ENCODE measurements at regions not wholly inside any gene's neighbourhood (a gene's known extent, or its start where the extent isn't known, plus 50 kb on each side); places are given as distances from the start of the nearest gene placed in this dataset.

GRCh38 chr18:23342506-23342905 lies 110.6 kb upstream of the RIOK3 start:
- DNase-seq (ENCODE audit: low spot score): no peak

GRCh38 chr18:23350188-23350587 lies 102.9 kb upstream of the RIOK3 start:
- no peak for DNase-seq (ENCODE audit: low spot score)

GRCh38 chr18:23351521-23351920 lies 101.6 kb upstream of the RIOK3 start:
- DNase-seq (ENCODE audit: low spot score): no peak

- DNase-seq (ENCODE audit: low spot score): no peak
Observed at GRCh38 chr18:23352042-23352441, 101.0 kb upstream of the RIOK3 start.

- no peak for DNase-seq (ENCODE audit: low spot score)
Observed at GRCh38 chr18:23353459-23353858, 99.6 kb upstream of the RIOK3 start.

- DNase-seq (ENCODE audit: low spot score): peak; percentile 48
Observed at GRCh38 chr18:23354625-23355024, 98.5 kb upstream of the RIOK3 start.

GRCh38 chr18:23355206-23355605 lies 97.9 kb upstream of the RIOK3 start:
- DNase-seq (ENCODE audit: low spot score): no peak

GRCh38 chr18:23356424-23356823 lies 96.7 kb upstream of the RIOK3 start:
- no peak for DNase-seq (ENCODE audit: low spot score)

GRCh38 chr18:23356915-23357601 lies 96.0 kb upstream of the RIOK3 start:
- peak; percentile 59 for DNase-seq (ENCODE audit: low spot score)

- DNase-seq (ENCODE audit: low spot score): no peak
Observed at GRCh38 chr18:23357996-23358594, 95.0 kb upstream of the RIOK3 start.

- no peak for DNase-seq (ENCODE audit: low spot score)
Observed at GRCh38 chr18:23359421-23359820, 93.7 kb upstream of the RIOK3 start.

GRCh38 chr18:23363865-23364570 lies 89.1 kb upstream of the RIOK3 start:
- no peak for DNase-seq (ENCODE audit: low spot score)

GRCh38 chr18:23365602-23366001 lies 87.5 kb upstream of the RIOK3 start:
- peak; percentile 66 for DNase-seq (ENCODE audit: low spot score)

GRCh38 chr18:23369266-23369665 lies 83.8 kb upstream of the RIOK3 start:
- DNase-seq (ENCODE audit: low spot score): no peak

GRCh38 chr18:23373570-23373969 lies 79.5 kb upstream of the RIOK3 start:
- no peak for DNase-seq (ENCODE audit: low spot score)

- peak; percentile 82 for DNase-seq (ENCODE audit: low spot score)
Observed at GRCh38 chr18:23377669-23378301, 75.3 kb upstream of the RIOK3 start.

GRCh38 chr18:23378302-23378686 lies 74.8 kb upstream of the RIOK3 start:
- DNase-seq (ENCODE audit: low spot score): peak; percentile 33

- peak; percentile 13 for DNase-seq (ENCODE audit: low spot score)
Observed at GRCh38 chr18:23380001-23380550, 73.0 kb upstream of the RIOK3 start.

GRCh38 chr18:23380817-23381216 lies 72.3 kb upstream of the RIOK3 start:
- no peak for DNase-seq (ENCODE audit: low spot score)

- no peak for DNase-seq (ENCODE audit: low spot score)
Observed at GRCh38 chr18:23383494-23383893, 69.6 kb upstream of the RIOK3 start.

GRCh38 chr18:23384778-23385736 lies 68.0 kb upstream of the RIOK3 start:
- DNase-seq (ENCODE audit: low spot score): no peak
